ENCODE measurements at regions not wholly inside any gene's neighbourhood (a gene's known extent, or its start where the extent isn't known, plus 50 kb on each side); places are given as distances from the start of the nearest gene placed in this dataset.

DNA sequence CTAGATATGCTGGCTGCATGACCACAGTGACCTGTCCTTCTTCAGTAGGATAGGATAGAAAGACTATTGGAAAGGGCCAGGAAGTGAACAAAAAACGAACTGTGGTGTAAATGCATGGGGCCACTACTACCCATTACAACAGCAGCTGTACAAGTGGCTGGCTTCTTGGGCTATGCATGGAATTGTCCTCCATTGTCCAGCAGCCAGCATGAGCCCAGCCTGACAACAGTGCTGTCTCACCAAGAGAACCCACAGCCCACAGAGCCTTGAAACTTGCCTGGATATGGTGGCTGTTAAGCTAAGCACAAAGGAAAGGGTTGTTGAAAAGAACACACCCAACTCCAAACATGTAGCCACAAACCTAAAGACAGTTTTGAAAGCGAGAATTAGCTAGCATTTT is 330.2 kb upstream of the F9 start:
- TF ChIP-seq, protein P1, sequence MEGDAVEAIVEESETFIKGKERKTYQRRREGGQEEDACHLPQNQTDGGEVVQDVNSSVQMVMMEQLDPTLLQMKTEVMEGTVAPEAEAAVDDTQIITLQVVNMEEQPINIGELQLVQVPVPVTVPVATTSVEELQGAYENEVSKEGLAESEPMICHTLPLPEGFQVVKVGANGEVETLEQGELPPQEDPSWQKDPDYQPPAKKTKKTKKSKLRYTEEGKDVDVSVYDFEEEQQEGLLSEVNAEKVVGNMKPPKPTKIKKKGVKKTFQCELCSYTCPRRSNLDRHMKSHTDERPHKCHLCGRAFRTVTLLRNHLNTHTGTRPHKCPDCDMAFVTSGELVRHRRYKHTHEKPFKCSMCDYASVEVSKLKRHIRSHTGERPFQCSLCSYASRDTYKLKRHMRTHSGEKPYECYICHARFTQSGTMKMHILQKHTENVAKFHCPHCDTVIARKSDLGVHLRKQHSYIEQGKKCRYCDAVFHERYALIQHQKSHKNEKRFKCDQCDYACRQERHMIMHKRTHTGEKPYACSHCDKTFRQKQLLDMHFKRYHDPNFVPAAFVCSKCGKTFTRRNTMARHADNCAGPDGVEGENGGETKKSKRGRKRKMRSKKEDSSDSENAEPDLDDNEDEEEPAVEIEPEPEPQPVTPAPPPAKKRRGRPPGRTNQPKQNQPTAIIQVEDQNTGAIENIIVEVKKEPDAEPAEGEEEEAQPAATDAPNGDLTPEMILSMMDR (IDR thresholded peaks at IDR 0.05), result no peak
- no peak for TF ChIP-seq EZH2 (IDR thresholded peaks at IDR 0.05; ENCODE audit: borderline replicate concordance, insufficient read depth, low read depth, low read length, poor library complexity, severe bottlenecking)
